H9 (cell line): ENCODE measurements at regions not wholly inside any gene's neighbourhood (a gene's known extent, or its start where the extent isn't known, plus 50 kb on each side); places are given as distances from the start of the nearest gene placed in this dataset.

Source experiments
- DNase-seq: peaks from one replicate; pipeline ENCODE4 v3.0.0-alpha.2; 2017
- H2AFZ ChIP-seq: one replicate; pipeline ENCODE4 v1.6.1; 2013; ENCODE audit warnings: mild to moderate bottlenecking, low read length, control low read depth, moderate library complexity
- H2AK5ac ChIP-seq: 2 replicates; pipeline ENCODE4 v1.6.1; 2013; ENCODE audit warnings: low read length, control low read depth, mixed read lengths; ENCODE audit not compliant: insufficient read length
- H2BK120ac ChIP-seq: one replicate; pipeline ENCODE4 v1.6.1; 2013; ENCODE audit warnings: low read depth, mild to moderate bottlenecking, low read length, control low read depth, inconsistent platforms; ENCODE audit not compliant: poor library complexity, severe bottlenecking
- H2BK12ac ChIP-seq: 2 replicates; pipeline ENCODE4 v1.6.1; 2013; ENCODE audit warnings: low read length, control low read depth, mixed read lengths, low read depth; ENCODE audit not compliant: insufficient read length
- H2BK15ac ChIP-seq: 2 replicates; pipeline ENCODE4 v1.6.1; 2013; ENCODE audit warnings: low read depth, low read length, control low read depth
- H2BK20ac ChIP-seq: one replicate; pipeline ENCODE4 v1.6.1; 2013; ENCODE audit warnings: low read depth, mild to moderate bottlenecking, low read length, control low read depth, inconsistent platforms; ENCODE audit not compliant: poor library complexity, severe bottlenecking
- H2BK5ac ChIP-seq: 2 replicates; pipeline ENCODE4 v1.6.1; 2013; ENCODE audit warnings: low read length, control low read depth, mixed read lengths; ENCODE audit not compliant: insufficient read length
- H3K14ac ChIP-seq: 2 replicates; pipeline ENCODE4 v1.6.1; 2013; ENCODE audit warnings: low read length, control low read depth; ENCODE audit not compliant: insufficient read depth
- H3K18ac ChIP-seq: 2 replicates; pipeline ENCODE4 v1.6.1; 2013; ENCODE audit warnings: low read depth, mild to moderate bottlenecking, mixed read lengths, low read length, control low read depth; ENCODE audit not compliant: insufficient read length
- H3K23ac ChIP-seq: 2 replicates; pipeline ENCODE4 v1.6.1; 2013; ENCODE audit warnings: low read length, control low read depth, mixed read lengths, low read depth; ENCODE audit not compliant: insufficient read length
- H3K23me2 ChIP-seq: 2 replicates; pipeline ENCODE4 v1.6.1; 2013; ENCODE audit warnings: low read depth, mild to moderate bottlenecking, mixed read lengths, low read length, control low read depth; ENCODE audit not compliant: insufficient read length, poor library complexity, severe bottlenecking
- H3K27ac ChIP-seq: 2 replicates; pipeline ENCODE4 v1.5.1; 2013; ENCODE audit warnings: low read length, control low read depth, mixed read lengths, low read depth; ENCODE audit not compliant: insufficient read length
- H3K27me3 ChIP-seq: 2 replicates; pipeline ENCODE4 v1.6.1; 2013; ENCODE audit warnings: low read length, control low read depth, inconsistent platforms; ENCODE audit not compliant: insufficient read depth
- H3K4ac ChIP-seq: 2 replicates; pipeline ENCODE4 v1.6.1; 2013; ENCODE audit warnings: low read depth, mild to moderate bottlenecking, control low read depth, inconsistent platforms, low read length, moderate library complexity
- H3K4me1 ChIP-seq: 2 replicates; pipeline ENCODE4 v1.6.1; 2013; ENCODE audit warnings: low read length, control low read depth, inconsistent platforms; ENCODE audit not compliant: insufficient read depth
- H3K4me2 ChIP-seq: 2 replicates; pipeline ENCODE4 v1.6.1; 2013; ENCODE audit warnings: low read length, control low read depth, mixed read lengths; ENCODE audit not compliant: insufficient read length, insufficient read depth
- H3K56ac ChIP-seq: 2 replicates; pipeline ENCODE4 v1.6.1; 2013; ENCODE audit warnings: low read depth, mild to moderate bottlenecking, mixed read lengths, low read length, control low read depth; ENCODE audit not compliant: insufficient read length
- H3K79me1 ChIP-seq: 2 replicates; pipeline ENCODE4 v1.6.1; 2013; ENCODE audit warnings: low read depth, mild to moderate bottlenecking, moderate library complexity, low read length, control low read depth, inconsistent platforms; ENCODE audit not compliant: insufficient read depth, poor library complexity, severe bottlenecking
- H3K79me2 ChIP-seq: 2 replicates; pipeline ENCODE4 v1.6.1; 2013; ENCODE audit warnings: low read length, control low read depth, inconsistent platforms; ENCODE audit not compliant: insufficient read depth
- H3K9ac ChIP-seq: 2 replicates; pipeline ENCODE4 v1.6.1; 2013; ENCODE audit warnings: low read length, control low read depth, mixed read lengths; ENCODE audit not compliant: insufficient read length; ENCODE audit errors: extremely low read depth
- H3K9me3 ChIP-seq: one replicate; pipeline ENCODE4 v1.6.1; 2013; ENCODE audit warnings: low read depth, low read length, inconsistent platforms; ENCODE audit not compliant: control insufficient read depth
- H3T11ph ChIP-seq: one replicate; pipeline ENCODE4 v1.6.1; 2013; ENCODE audit warnings: mild to moderate bottlenecking, low read length, control low read depth, inconsistent platforms
- H4K20me1 ChIP-seq: one replicate; pipeline ENCODE4 v1.6.1; 2013; ENCODE audit not compliant: control insufficient read depth, insufficient read length, insufficient read depth
- H4K5ac ChIP-seq: 2 replicates; pipeline ENCODE4 v1.6.1; 2013; ENCODE audit warnings: low read depth, mild to moderate bottlenecking, mixed read lengths, low read length, control low read depth; ENCODE audit not compliant: insufficient read length
- H4K8ac ChIP-seq: replicated peaks from 2 replicates; pipeline ENCODE4 v1.6.1; 2013; ENCODE audit warnings: low read length, control low read depth, mixed read lengths, low read depth; ENCODE audit not compliant: insufficient read length
- H4K91ac ChIP-seq: 2 replicates; pipeline ENCODE4 v1.6.1; 2013; ENCODE audit warnings: low read depth, mild to moderate bottlenecking, moderate library complexity, mixed read lengths, low read length, control low read depth; ENCODE audit not compliant: insufficient read length
- H3K27ac Mint-ChIP-seq, 3 experiments: 2 replicates in 2 of 3; 3 replicates in 1 of 3; pipeline ENCODE4 v1.8.0; 2020 to 2021; ENCODE audit warnings: mixed read lengths in 3 of 3, mild to moderate bottlenecking in 1 of 3, moderate library complexity in 1 of 3
- H3K27me3 Mint-ChIP-seq: 2 replicates; pipeline ENCODE4 v1.8.0; 2021; ENCODE audit warnings: low read depth, mild to moderate bottlenecking, moderate library complexity, mixed read lengths
- H3K36me3 Mint-ChIP-seq, 3 experiments: 2 replicates in 2 of 3; 3 replicates in 1 of 3; pipeline ENCODE4 v1.8.0; 2020 to 2021; ENCODE audit warnings: low read depth in 3 of 3, mixed read lengths in 3 of 3; ENCODE audit not compliant: insufficient read depth in 1 of 3
- H3K4me1 Mint-ChIP-seq, 2 experiments: 2 replicates each; pipeline ENCODE4 v1.8.0; 2020; ENCODE audit warnings: mixed read lengths in 2 of 2
- H3K4me3 Mint-ChIP-seq, 2 experiments: 2 replicates in 1 of 2; 3 replicates in 1 of 2; pipeline ENCODE4 v1.8.0; 2020 to 2021; ENCODE audit warnings: mild to moderate bottlenecking in 2 of 2, mixed read lengths in 2 of 2, moderate library complexity in 1 of 2
- H3K9me3 Mint-ChIP-seq, 2 experiments: 2 replicates in 1 of 2; 3 replicates in 1 of 2; pipeline ENCODE4 v1.8.0; 2020; ENCODE audit warnings: mild to moderate bottlenecking in 2 of 2, mixed read lengths in 2 of 2, moderate library complexity in 1 of 2
- WGBS: extraction: QIAGEN DNeasy Blood & Tissue Kit; methylation state at CpG from one replicate; pipeline ENCODE4 v1.1.7; 2013; ENCODE audit warnings: missing lambda C conversion rate, low lambda C conversion rate, mixed read lengths; ENCODE audit not compliant: insufficient read length; ENCODE audit errors: extremely low coverage; 5-methylcytosine and 5-hydroxymethylcytosine counted together
- TF ChIP-seq, protein P1 (sequence below): fragments of 200-600 bp; sonication (generic); conservative IDR thresholded peaks from 3 replicates; pipeline ENCODE4 v1.8.0; 2021; ENCODE audit warnings: antibody characterized with exemption, mild to moderate bottlenecking

DNA sequence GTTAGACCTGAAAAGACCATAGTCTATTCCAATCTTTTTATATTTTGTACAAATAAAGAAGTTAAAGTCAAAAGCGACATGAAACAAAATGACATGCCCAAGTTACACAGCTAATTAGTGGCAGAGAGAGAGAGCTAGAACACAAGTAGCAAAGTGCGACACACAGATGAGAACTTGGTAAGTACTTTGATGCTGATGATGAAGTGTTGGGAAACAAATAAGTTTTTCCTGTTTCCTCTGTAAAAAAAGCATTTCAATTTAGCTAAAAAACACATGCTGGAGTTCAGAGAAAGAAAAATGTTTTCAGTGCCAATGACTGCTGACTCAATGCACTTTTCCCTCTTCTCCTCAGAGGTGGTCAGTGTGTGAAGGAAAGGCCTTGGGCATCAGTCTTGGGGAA lies 226.9 kb downstream of the PAX3 start:
- no peak overlapping the region for H2BK12ac ChIP-seq
- no peak overlapping the region for H3K4me2 ChIP-seq
- H3K27ac ChIP-seq, result no peak overlapping the region
- no peak overlapping the region for H3K56ac ChIP-seq
- no peak overlapping the region for H3K4ac ChIP-seq
- no peak overlapping the region for H3K9ac ChIP-seq
- H3T11ph ChIP-seq, result no peak overlapping the region
- Mint-ChIP-seq H3K27me3 (peaks cover 57% of the 10 kb centered on the region), H3K9me3 (peaks cover 0 to 7% of the 10 kb centered on the region in 2 experiments; a peak in 2 of 5 replicates), H3K27ac (no peak overlapping the region), H3K4me3 (no peak overlapping the region), H3K36me3 (no peaks in the 10 kb centered on the region), H3K4me1 (peaks cover 14% of the 10 kb centered on the region in 2 experiments)
- no peak overlapping the region for H2AFZ ChIP-seq
- H4K20me1 ChIP-seq, result no peaks in the 10 kb centered on the region
- H3K23ac ChIP-seq, result no peak overlapping the region
- TF ChIP-seq, protein P1, sequence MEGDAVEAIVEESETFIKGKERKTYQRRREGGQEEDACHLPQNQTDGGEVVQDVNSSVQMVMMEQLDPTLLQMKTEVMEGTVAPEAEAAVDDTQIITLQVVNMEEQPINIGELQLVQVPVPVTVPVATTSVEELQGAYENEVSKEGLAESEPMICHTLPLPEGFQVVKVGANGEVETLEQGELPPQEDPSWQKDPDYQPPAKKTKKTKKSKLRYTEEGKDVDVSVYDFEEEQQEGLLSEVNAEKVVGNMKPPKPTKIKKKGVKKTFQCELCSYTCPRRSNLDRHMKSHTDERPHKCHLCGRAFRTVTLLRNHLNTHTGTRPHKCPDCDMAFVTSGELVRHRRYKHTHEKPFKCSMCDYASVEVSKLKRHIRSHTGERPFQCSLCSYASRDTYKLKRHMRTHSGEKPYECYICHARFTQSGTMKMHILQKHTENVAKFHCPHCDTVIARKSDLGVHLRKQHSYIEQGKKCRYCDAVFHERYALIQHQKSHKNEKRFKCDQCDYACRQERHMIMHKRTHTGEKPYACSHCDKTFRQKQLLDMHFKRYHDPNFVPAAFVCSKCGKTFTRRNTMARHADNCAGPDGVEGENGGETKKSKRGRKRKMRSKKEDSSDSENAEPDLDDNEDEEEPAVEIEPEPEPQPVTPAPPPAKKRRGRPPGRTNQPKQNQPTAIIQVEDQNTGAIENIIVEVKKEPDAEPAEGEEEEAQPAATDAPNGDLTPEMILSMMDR, result no peak
- no peak overlapping the region for H4K8ac ChIP-seq
- no CpG with 5 or more reads among the region's 2 CpGs for WGBS
- no peaks in the 10 kb centered on the region for H3K9me3 ChIP-seq
- H3K18ac ChIP-seq, result no peak overlapping the region
- no peaks in the 10 kb centered on the region; the same call in 1 of the 2 replicates for H3K27me3 ChIP-seq
- H2BK15ac ChIP-seq, result no peak overlapping the region
- H3K79me1 ChIP-seq, result no peaks in the 10 kb centered on the region
- H3K14ac ChIP-seq, result no peak overlapping the region
- H2AK5ac ChIP-seq, result no peak overlapping the region
- H4K91ac ChIP-seq, result no peak overlapping the region
- no peak overlapping the region for H4K5ac ChIP-seq
- H3K23me2 ChIP-seq, result no peaks in the 10 kb centered on the region
- H3K4me1 ChIP-seq, result peaks cover 4% of the 10 kb centered on the region
- no peak overlapping the region for H2BK120ac ChIP-seq
- H3K79me2 ChIP-seq, result no peaks in the 10 kb centered on the region
- no peak overlapping the region for H2BK20ac ChIP-seq
- no peak overlapping the region for H2BK5ac ChIP-seq
- DNase-seq, result no peak
